ACHN (cell line): ENCODE measurements at regions not wholly inside any gene's neighbourhood (a gene's known extent, or its start where the extent isn't known, plus 50 kb on each side); places are given as distances from the start of the nearest gene placed in this dataset.

Source experiments
- DNase-seq: peaks from one replicate; pipeline ENCODE4 v3.0.0-alpha.2; 2015
- in situ Hi-C: cut with HindIII; loops from 2 replicates; pipeline ENCODE4 v1.10.0; 2017; ENCODE audit warnings: low sequenced_read_pairs, low pct_ligation_motif_present, low pct_unique_long_range_greater_than_20kb

- no peak for DNase-seq
- in situ Hi-C loops = no loop called here
These were observed 331.1 kb downstream of the MLLT3 start for GRCh38 chr9:20291201-20291600.

- no peak for DNase-seq
- in situ Hi-C loops = no loop called here
These were observed 332.0 kb downstream of the MLLT3 start for GRCh38 chr9:20290257-20290656.

- in situ Hi-C loops = no loop called here
- no peak for DNase-seq
These were observed 332.8 kb downstream of the MLLT3 start for GRCh38 chr9:20289423-20290010.

- in situ Hi-C loops = no loop called here
- no peak for DNase-seq
These were observed 335.3 kb downstream of the MLLT3 start for GRCh38 chr9:20286969-20287368.

- in situ Hi-C loops = no loop called here
These were observed 336.1 kb downstream of the MLLT3 start for GRCh38 chr9:20286154-20286700.

GRCh38 chr9:20284601-20285289 lies 337.6 kb downstream of the MLLT3 start:
- in situ Hi-C loops = no loop called here
- no peak for DNase-seq

More at GRCh38 chr9:20286154-20286700, 336.1 kb downstream of the MLLT3 start:
- no peak for DNase-seq

GRCh38 chr9:20280330-20280729 lies 342.0 kb downstream of the MLLT3 start:
- DNase-seq = no peak
- in situ Hi-C loops = no loop called here

- in situ Hi-C loops = no loop called here
- DNase-seq = no peak
These were observed 345.5 kb downstream of the MLLT3 start for GRCh38 chr9:20276762-20277161.

- in situ Hi-C loops = no loop called here
- no peak for DNase-seq
These were observed 350.6 kb downstream of the MLLT3 start for GRCh38 chr9:20271723-20272122.

- DNase-seq = no peak
- in situ Hi-C loops = no loop called here
These were observed 351.2 kb downstream of the MLLT3 start for GRCh38 chr9:20271096-20271495.

- in situ Hi-C loops = no loop called here
- no peak for DNase-seq
These were observed 352.1 kb downstream of the MLLT3 start for GRCh38 chr9:20270161-20270560.

GRCh38 chr9:20269620-20270019 lies 352.7 kb downstream of the MLLT3 start:
- in situ Hi-C loops = no loop called here
- no peak for DNase-seq

GRCh38 chr9:20264896-20265295 lies 357.4 kb downstream of the MLLT3 start:
- DNase-seq = no peak
- in situ Hi-C loops = no loop called here

GRCh38 chr9:20262611-20263010 lies 359.7 kb downstream of the MLLT3 start:
- in situ Hi-C loops = no loop called here

GRCh38 chr9:20256284-20256948 lies 365.9 kb downstream of the MLLT3 start:
- in situ Hi-C loops = no loop called here
- DNase-seq = no peak

More at GRCh38 chr9:20262611-20263010, 359.7 kb downstream of the MLLT3 start:
- DNase-seq = no peak

- in situ Hi-C loops = no loop called here
- DNase-seq = no peak
These were observed 367.2 kb downstream of the MLLT3 start for GRCh38 chr9:20255052-20255451.

- DNase-seq = no peak
- in situ Hi-C loops = no loop called here
These were observed 368.7 kb downstream of the MLLT3 start for GRCh38 chr9:20253635-20254034.

GRCh38 chr9:20252778-20253177 lies 369.5 kb downstream of the MLLT3 start:
- no peak for DNase-seq
- in situ Hi-C loops = no loop called here

- in situ Hi-C loops = no loop called here
- no peak for DNase-seq
These were observed 371.5 kb downstream of the MLLT3 start for GRCh38 chr9:20250791-20251190.

- no peak for DNase-seq
- in situ Hi-C loops = no loop called here
These were observed 378.0 kb downstream of the MLLT3 start for GRCh38 chr9:20244271-20244670.
